Natural killer cell (primary cell): ENCODE measurements at regions not wholly inside any gene's neighbourhood (a gene's known extent, or its start where the extent isn't known, plus 50 kb on each side); places are given as distances from the start of the nearest gene placed in this dataset.
"Not testable (repeated sequence)": the region's sequence is repeated elsewhere in the genome, so short reads cannot be mapped to it uniquely, and the experiment has no call there.

Source experiments
- ATAC-seq, 3 donors: fragments of 150-1000 bp in 2 of 3; fragments of 200-7000 bp in 1 of 3; cut with Tn5 transposase; 1 replicate in 1 of 3; 2 replicates in 2 of 3; pipeline ENCODE4 v1.10.0; 2021; ENCODE audit warnings: mild to moderate bottlenecking in 2 of 3, moderate library complexity in 2 of 3
- DNase-seq, 2 donors: peaks; one replicate each; pipeline versions ENCODE4 v3.0.0 to v3.0.0-alpha.2; 2013 to 2021; ENCODE audit warnings: mixed read lengths in 1 of 2
- H3K27ac ChIP-seq: one replicate; pipeline ENCODE4 v1.5.1; 2013; ENCODE audit warnings: mild to moderate bottlenecking, low read length
- H3K27me3 ChIP-seq: one replicate; pipeline ENCODE4 v1.6.1; 2013; ENCODE audit warnings: low read length; ENCODE audit not compliant: control insufficient read depth, insufficient read depth
- H3K36me3 ChIP-seq: one replicate; pipeline ENCODE4 v1.6.1; 2013; ENCODE audit warnings: low read length; ENCODE audit not compliant: control insufficient read depth, insufficient read depth
- H3K4me1 ChIP-seq: one replicate; pipeline ENCODE4 v1.6.1; 2013; ENCODE audit warnings: low read length; ENCODE audit not compliant: control insufficient read depth, insufficient read depth
- H3K4me3 ChIP-seq: one replicate; pipeline ENCODE4 v1.5.1; 2013; ENCODE audit warnings: low read length
- H3K9me3 ChIP-seq: one replicate; pipeline ENCODE4 v1.6.1; 2013; ENCODE audit warnings: low read length; ENCODE audit not compliant: control insufficient read depth, insufficient read depth
- H3K27ac Mint-ChIP-seq, 2 donors: one replicate each; pipeline ENCODE4 v1.8.0; 2022; ENCODE audit warnings: mild to moderate bottlenecking in 2 of 2, mixed read lengths in 2 of 2, moderate library complexity in 1 of 2
- H3K27me3 Mint-ChIP-seq, 2 donors: one replicate each; pipeline ENCODE4 v1.8.0; 2022; ENCODE audit warnings: low read depth in 2 of 2, mixed read lengths in 2 of 2
- H3K36me3 Mint-ChIP-seq: one replicate; pipeline ENCODE4 v1.8.0; 2022; ENCODE audit warnings: mixed read lengths
- H3K4me1 Mint-ChIP-seq, 2 donors: one replicate each; pipeline ENCODE4 v1.8.0; 2022; ENCODE audit warnings: mixed read lengths in 2 of 2
- H3K4me3 Mint-ChIP-seq: one replicate; pipeline ENCODE4 v1.8.0; 2022; ENCODE audit warnings: mild to moderate bottlenecking, moderate library complexity, mixed read lengths
- H3K9me3 Mint-ChIP-seq, 2 donors: one replicate each; pipeline ENCODE4 v1.8.0; 2022; ENCODE audit warnings: mixed read lengths in 2 of 2
- CTCF ChIP-seq: fragments of 200-600 bp; IDR thresholded peaks from one replicate; pipeline ENCODE4 v1.8.0; 2022; ENCODE audit warnings: antibody characterized with exemption
- WGBS: methylation state at CpG from one replicate; pipeline ENCODE4 v1.1.7; 2013; ENCODE audit warnings: missing lambda C conversion rate; ENCODE audit not compliant: insufficient coverage; 5-methylcytosine and 5-hydroxymethylcytosine counted together
- intact Hi-C: fragments of 100-400 bp; cut with micrococcal nuclease; formaldehyde crosslinking; loops from one replicate; pipeline ENCODE4 v1.14.2; 2022

- 100% methylated on average over 1 of the region's 1 CpG for WGBS
- Histone ChIP-seq H3K4me3 (no peak overlapping the region), H3K27ac (no peak overlapping the region), H3K9me3 (no peaks in the 10 kb centered on the region), H3K27me3 (no peaks in the 10 kb centered on the region), H3K4me1 (no peaks in the 10 kb centered on the region), H3K36me3 (no peaks in the 10 kb centered on the region)
- no peaks in the 10 kb centered on the region for H3K36me3 Mint-ChIP-seq
- ATAC-seq (no peak), DNase-seq (no peak)
- H3K4me3 Mint-ChIP-seq, result no peak overlapping the region
- TF ChIP-seq CTCF, result no peak
- intact Hi-C loops, result no loop called here
- no peaks in the 10 kb centered on the region for H3K27me3 Mint-ChIP-seq
- no peaks in the 10 kb centered on the region for H3K4me1 Mint-ChIP-seq
- H3K9me3 Mint-ChIP-seq, result peaks cover 8 to 10% of the 10 kb centered on the region in 2 donors
- H3K27ac Mint-ChIP-seq, result no peak overlapping the region
Observed at GRCh38 chr6:23841116-23841515, 284.9 kb upstream of the NRSN1 start.

- H3K4me3 Mint-ChIP-seq, result no peak overlapping the region
- WGBS, result 97% methylated on average over 2 of the region's 3 CpGs
- H3K27me3 Mint-ChIP-seq, result no peaks in the 10 kb centered on the region
- DNase-seq (no peak), ATAC-seq (no peak)
- no peaks in the 10 kb centered on the region for H3K36me3 Mint-ChIP-seq
- Histone ChIP-seq H3K9me3 (no peaks in the 10 kb centered on the region), H3K36me3 (no peaks in the 10 kb centered on the region), H3K27ac (no peak overlapping the region), H3K27me3 (no peaks in the 10 kb centered on the region), H3K4me3 (no peak overlapping the region), H3K4me1 (no peaks in the 10 kb centered on the region)
- no peak overlapping the region for H3K27ac Mint-ChIP-seq
- intact Hi-C loops, result no loop called here
- H3K4me1 Mint-ChIP-seq, result no peaks in the 10 kb centered on the region
- H3K9me3 Mint-ChIP-seq, result peaks cover 14 to 16% of the 10 kb centered on the region in 2 donors
- no peak for TF ChIP-seq CTCF
Observed at GRCh38 chr6:23842760-23843159, 283.3 kb upstream of the NRSN1 start.

- Mint-ChIP-seq H3K9me3 (peaks cover 7 to 13% of the 10 kb centered on the region in 2 donors), H3K27me3 (no peaks in the 10 kb centered on the region), H3K4me1 (no peaks in the 10 kb centered on the region), H3K27ac (no peak overlapping the region), H3K4me3 (no peak overlapping the region), H3K36me3 (no peaks in the 10 kb centered on the region)
- DNase-seq, result no peak
- TF ChIP-seq CTCF, result no peak
- Histone ChIP-seq H3K9me3 (no peaks in the 10 kb centered on the region), H3K4me3 (no peak overlapping the region), H3K27me3 (no peaks in the 10 kb centered on the region), H3K4me1 (no peaks in the 10 kb centered on the region), H3K27ac (no peak overlapping the region), H3K36me3 (no peaks in the 10 kb centered on the region)
- no peak for ATAC-seq
- no CpG with 5 or more reads among the region's 1 CpG for WGBS
- intact Hi-C loops, result no loop called here
Observed at GRCh38 chr6:23851522-23851921, 274.5 kb upstream of the NRSN1 start.

GRCh38 chr6:23853566-23854133, 272.4 kb upstream of the NRSN1 start:
- H3K27me3 Mint-ChIP-seq, intact Hi-C loops, H3K27ac Mint-ChIP-seq, H3K27ac ChIP-seq, H3K4me1 Mint-ChIP-seq, H3K36me3 ChIP-seq, H3K9me3 ChIP-seq, H3K36me3 Mint-ChIP-seq, H3K4me1 ChIP-seq, ATAC-seq, H3K27me3 ChIP-seq, H3K4me3 ChIP-seq, DNase-seq, H3K4me3 Mint-ChIP-seq: not testable (repeated sequence)
- peaks cover 10 to 22% of the 10 kb centered on the region in 2 donors for H3K9me3 Mint-ChIP-seq
- WGBS, result 95% methylated on average over 17 of the region's 18 CpGs

- H3K4me1 Mint-ChIP-seq, ATAC-seq, H3K4me3 Mint-ChIP-seq, H3K27ac Mint-ChIP-seq, H3K36me3 ChIP-seq, DNase-seq, H3K27me3 ChIP-seq, H3K4me3 ChIP-seq, H3K4me1 ChIP-seq, intact Hi-C loops, H3K36me3 Mint-ChIP-seq, H3K27me3 Mint-ChIP-seq, H3K9me3 ChIP-seq, H3K27ac ChIP-seq: not testable (repeated sequence)
- H3K9me3 Mint-ChIP-seq, result peaks cover 11 to 23% of the 10 kb centered on the region in 2 donors
- WGBS, result 93% methylated on average over 21 of the region's 22 CpGs
Observed at GRCh38 chr6:23854154-23854553, 271.9 kb upstream of the NRSN1 start.
